Suprapubic skin (tissue), 4 donors: ENCODE measurements at regions not wholly inside any gene's neighbourhood (a gene's known extent, or its start where the extent isn't known, plus 50 kb on each side); places are given as distances from the start of the nearest gene placed in this dataset.
A peak's percentile ranks its signal among the peaks of the same experiment; 100 is the strongest.

Experiments
- DNase-seq, 2 donors: peaks; one replicate each; pipeline ENCODE4 v3.0.0-alpha.2; 2019; ENCODE audit warnings: low spot score in 2 of 2
- H3K27ac ChIP-seq: fragments of 200-600 bp; sonication (generic); one replicate; pipeline ENCODE4 v1.5.1; 2019
- H3K27me3 ChIP-seq: fragments of 200-600 bp; sonication (generic); one replicate; pipeline ENCODE4 v1.5.1; 2019
- H3K36me3 ChIP-seq: fragments of 200-600 bp; sonication (generic); one replicate; pipeline ENCODE4 v1.5.1; 2019
- H3K4me1 ChIP-seq: fragments of 200-600 bp; sonication (generic); one replicate; pipeline ENCODE4 v1.5.1; 2019
- H3K4me3 ChIP-seq: fragments of 200-600 bp; sonication (generic); one replicate; pipeline ENCODE4 v1.5.1; 2019; ENCODE audit warnings: mild to moderate bottlenecking
- H3K9me3 ChIP-seq: fragments of 200-600 bp; sonication (generic); one replicate; pipeline ENCODE4 v1.5.1; 2019
- CTCF ChIP-seq, 2 donors: fragments of 200-600 bp in 1 of 2; fragments of 450-650 bp in 1 of 2; sonication (generic) in 1 of 2; IDR thresholded peaks; one replicate each; pipeline ENCODE4 v1.5.1; 2016 to 2019; ENCODE audit warnings: antibody characterized with exemption in 2 of 2, mild to moderate bottlenecking in 1 of 2, moderate library complexity in 1 of 2
- EP300 ChIP-seq: sonication (generic); formaldehyde crosslinking; IDR thresholded peaks from one replicate; pipeline ENCODE4 v1.6.1; 2017; ENCODE audit warnings: antibody characterized with exemption
- POLR2A ChIP-seq, 2 donors: fragments of 450-650 bp; IDR thresholded peaks; one replicate each; pipeline ENCODE4 v1.6.1; 2017; ENCODE audit warnings: antibody characterized with exemption in 2 of 2, mild to moderate bottlenecking in 2 of 2, moderate library complexity in 2 of 2
- POLR2AphosphoS5 ChIP-seq, 3 donors: sonication (generic); formaldehyde crosslinking; IDR thresholded peaks; one replicate each; pipeline ENCODE4 v1.6.1; 2017; ENCODE audit warnings: antibody characterized with exemption in 3 of 3
- WGBS: methylation state at CpG from one replicate; pipeline ENCODE4 v1.1.5; 2018; 5-methylcytosine and 5-hydroxymethylcytosine counted together

GRCh38 chr22:47629273-47629711 lies 866.8 kb downstream of the TBC1D22A start:
- H3K27ac ChIP-seq = no peak overlapping the region
- H3K9me3 ChIP-seq = no peaks in the 10 kb centered on the region
- H3K4me3 ChIP-seq = no peak overlapping the region
- peaks cover 16% of the 10 kb centered on the region for H3K4me1 ChIP-seq
- TF ChIP-seq POLR2A (IDR thresholded peaks at IDR 0.05) = no peak
- no peak for TF ChIP-seq EP300
- no peak for TF ChIP-seq POLR2AphosphoS5 (IDR thresholded peaks at IDR 0.05)
- TF ChIP-seq CTCF (IDR thresholded peaks at IDR 0.05) = no peak
- WGBS = 81% methylated on average over 16 of the region's 18 CpGs
- H3K27me3 ChIP-seq = peaks cover 19% of the 10 kb centered on the region
- no peaks in the 10 kb centered on the region for H3K36me3 ChIP-seq
- no peak for DNase-seq

GRCh38 chr22:47628477-47629272 lies 866.2 kb downstream of the TBC1D22A start:
- H3K9me3 ChIP-seq = no peaks in the 10 kb centered on the region
- no peak overlapping the region for H3K27ac ChIP-seq
- no peaks in the 10 kb centered on the region for H3K36me3 ChIP-seq
- no peak for TF ChIP-seq EP300
- no peak overlapping the region for H3K4me3 ChIP-seq
- WGBS = 89% methylated on average over 14 of the region's 17 CpGs
- DNase-seq = no peak
- H3K27me3 ChIP-seq = peaks cover 18% of the 10 kb centered on the region
- peaks cover 16% of the 10 kb centered on the region for H3K4me1 ChIP-seq

- H3K9me3 ChIP-seq = no peaks in the 10 kb centered on the region
- TF ChIP-seq POLR2A (IDR thresholded peaks at IDR 0.05) = no peak
- no peak for TF ChIP-seq CTCF (IDR thresholded peaks at IDR 0.05)
- TF ChIP-seq EP300 = no peak
- TF ChIP-seq POLR2AphosphoS5 (IDR thresholded peaks at IDR 0.05) = no peak
- peaks cover 16% of the 10 kb centered on the region for H3K4me1 ChIP-seq
- DNase-seq = no peak
- H3K27ac ChIP-seq = no peak overlapping the region
- H3K36me3 ChIP-seq = no peaks in the 10 kb centered on the region
- WGBS = 27% methylated on average over 17 of the region's 17 CpGs
- H3K4me3 ChIP-seq = no peak overlapping the region
- peaks cover 28% of the 10 kb centered on the region for H3K27me3 ChIP-seq
These were observed 865.3 kb downstream of the TBC1D22A start for GRCh38 chr22:47627556-47628253.

- 83% methylated on average over 11 of the region's 15 CpGs for WGBS
- no peak overlapping the region for H3K4me3 ChIP-seq
- H3K36me3 ChIP-seq = no peaks in the 10 kb centered on the region
- DNase-seq = no peak
- TF ChIP-seq POLR2A (IDR thresholded peaks at IDR 0.05) = no peak
- peak overlapping the region; percentile 49 for H3K27ac ChIP-seq
- H3K4me1 ChIP-seq = peaks cover 16% of the 10 kb centered on the region
- peaks cover 32% of the 10 kb centered on the region for H3K27me3 ChIP-seq
- no peaks in the 10 kb centered on the region for H3K9me3 ChIP-seq
These were observed 864.3 kb downstream of the TBC1D22A start for GRCh38 chr22:47626428-47627390.

GRCh38 chr22:47625531-47626427 lies 863.3 kb downstream of the TBC1D22A start:
- H3K27ac ChIP-seq = no peak overlapping the region
- TF ChIP-seq POLR2AphosphoS5 (IDR thresholded peaks at IDR 0.05) (no peak), CTCF (IDR thresholded peaks at IDR 0.05) (no peak), POLR2A (IDR thresholded peaks at IDR 0.05) (no peak), EP300 (no peak)
- no peaks in the 10 kb centered on the region for H3K36me3 ChIP-seq
- peaks cover 16% of the 10 kb centered on the region for H3K4me1 ChIP-seq
- 82% methylated on average over 26 of the region's 30 CpGs for WGBS
- no peak overlapping the region for H3K4me3 ChIP-seq
- peaks cover 32% of the 10 kb centered on the region for H3K27me3 ChIP-seq
- no peaks in the 10 kb centered on the region for H3K9me3 ChIP-seq
- DNase-seq = no peak
